Fibroblast of pulmonary artery (primary cell): ENCODE measurements at regions not wholly inside any gene's neighbourhood (a gene's known extent, or its start where the extent isn't known, plus 50 kb on each side); places are given as distances from the start of the nearest gene placed in this dataset.

Source experiments
- DNase-seq: peaks from one replicate; pipeline ENCODE4 v3.0.0-alpha.2; 2010; ENCODE audit warnings: low read depth
- H3K4me3 ChIP-seq: replicated peaks from 2 replicates; pipeline ENCODE4 v1.5.1; 2011; ENCODE audit warnings: low read depth, mild to moderate bottlenecking, control low read depth, low read length, moderate library complexity
- TF ChIP-seq, protein P1 (sequence below): IDR thresholded peaks from 2 replicates; pipeline ENCODE4 v1.5.1; 2011; ENCODE audit warnings: mild to moderate bottlenecking, control low read depth, low read length, inconsistent platforms; ENCODE audit errors: missing control alignments

DNA sequence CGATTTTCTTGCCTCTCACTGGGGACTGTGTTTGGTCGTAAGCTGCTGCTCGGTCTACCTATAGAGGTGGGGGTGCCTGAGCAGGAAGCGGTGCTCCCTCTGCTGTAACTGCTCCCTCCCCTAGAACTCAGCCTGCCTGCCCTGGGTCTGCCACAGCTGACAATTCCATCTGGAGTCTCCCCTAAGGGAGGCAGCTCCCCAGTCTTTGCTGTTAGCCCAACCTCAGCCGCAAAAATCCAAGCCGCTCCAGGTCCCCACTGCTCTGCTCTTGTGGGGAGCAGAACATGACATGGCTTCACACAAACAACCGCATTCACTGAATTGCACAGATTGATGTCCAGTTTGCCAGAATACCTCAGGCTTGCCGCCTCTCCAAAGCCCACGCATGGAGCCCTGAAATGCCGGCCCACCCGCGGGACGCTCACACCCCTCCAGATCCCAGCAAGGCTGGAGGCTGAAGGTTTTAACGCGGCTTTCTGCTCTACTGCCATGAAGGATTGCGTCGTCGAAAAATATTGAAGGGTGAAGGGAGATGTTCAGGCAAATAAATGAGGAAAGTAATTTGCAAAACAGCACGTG is 221.5 kb upstream of the FOXF1 start:
- TF ChIP-seq, protein P1, sequence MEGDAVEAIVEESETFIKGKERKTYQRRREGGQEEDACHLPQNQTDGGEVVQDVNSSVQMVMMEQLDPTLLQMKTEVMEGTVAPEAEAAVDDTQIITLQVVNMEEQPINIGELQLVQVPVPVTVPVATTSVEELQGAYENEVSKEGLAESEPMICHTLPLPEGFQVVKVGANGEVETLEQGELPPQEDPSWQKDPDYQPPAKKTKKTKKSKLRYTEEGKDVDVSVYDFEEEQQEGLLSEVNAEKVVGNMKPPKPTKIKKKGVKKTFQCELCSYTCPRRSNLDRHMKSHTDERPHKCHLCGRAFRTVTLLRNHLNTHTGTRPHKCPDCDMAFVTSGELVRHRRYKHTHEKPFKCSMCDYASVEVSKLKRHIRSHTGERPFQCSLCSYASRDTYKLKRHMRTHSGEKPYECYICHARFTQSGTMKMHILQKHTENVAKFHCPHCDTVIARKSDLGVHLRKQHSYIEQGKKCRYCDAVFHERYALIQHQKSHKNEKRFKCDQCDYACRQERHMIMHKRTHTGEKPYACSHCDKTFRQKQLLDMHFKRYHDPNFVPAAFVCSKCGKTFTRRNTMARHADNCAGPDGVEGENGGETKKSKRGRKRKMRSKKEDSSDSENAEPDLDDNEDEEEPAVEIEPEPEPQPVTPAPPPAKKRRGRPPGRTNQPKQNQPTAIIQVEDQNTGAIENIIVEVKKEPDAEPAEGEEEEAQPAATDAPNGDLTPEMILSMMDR: no peak
- H3K4me3 ChIP-seq: no peak overlapping the region
- no peak for DNase-seq

DNA sequence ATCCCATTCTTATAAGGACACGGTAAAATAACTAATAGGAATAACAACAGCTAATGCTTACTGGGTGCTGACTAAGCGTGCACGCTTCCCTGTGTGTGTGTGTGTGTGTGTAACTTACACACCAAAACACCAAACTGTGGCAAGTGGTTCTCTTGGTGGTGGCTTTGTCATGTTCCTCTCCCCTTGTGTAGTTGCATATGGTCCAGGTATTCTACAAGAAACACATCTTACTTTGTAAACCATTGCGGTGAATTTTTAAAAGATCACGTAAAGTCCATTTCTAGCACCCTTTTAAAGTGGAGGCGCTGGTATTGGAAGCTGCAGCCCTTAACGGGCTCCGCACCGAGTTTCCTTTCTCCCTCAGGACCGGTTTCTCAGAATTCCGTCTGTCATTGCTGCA is 221.0 kb upstream of the FOXF1 start:
- TF ChIP-seq, protein P1: no peak
- no peak for DNase-seq

DNA sequence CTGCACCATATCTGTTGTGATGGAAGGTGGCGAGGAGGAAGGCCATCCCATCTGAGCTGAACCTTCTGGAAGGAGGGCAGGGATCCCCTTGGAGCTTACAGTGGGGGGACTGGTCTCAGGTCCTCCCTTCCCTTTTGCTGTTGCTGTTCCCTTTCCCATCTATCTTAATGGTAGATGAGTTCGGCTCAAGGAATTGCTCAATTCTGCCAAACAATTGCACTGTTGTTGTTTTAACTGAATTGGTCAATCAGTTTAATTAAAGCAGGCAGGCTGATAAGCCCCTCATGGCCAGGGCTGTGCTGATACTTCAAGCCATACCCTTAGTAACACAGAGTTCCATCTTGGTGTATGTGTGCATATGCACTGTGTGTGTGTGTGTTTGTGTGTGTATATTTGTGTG is 220.4 kb upstream of the FOXF1 start:
- DNase-seq: no peak
- TF ChIP-seq, protein P1: no peak
- no peak overlapping the region for H3K4me3 ChIP-seq

More for the DNA sequence above, 221.0 kb upstream of the FOXF1 start:
- no peak overlapping the region for H3K4me3 ChIP-seq

DNA sequence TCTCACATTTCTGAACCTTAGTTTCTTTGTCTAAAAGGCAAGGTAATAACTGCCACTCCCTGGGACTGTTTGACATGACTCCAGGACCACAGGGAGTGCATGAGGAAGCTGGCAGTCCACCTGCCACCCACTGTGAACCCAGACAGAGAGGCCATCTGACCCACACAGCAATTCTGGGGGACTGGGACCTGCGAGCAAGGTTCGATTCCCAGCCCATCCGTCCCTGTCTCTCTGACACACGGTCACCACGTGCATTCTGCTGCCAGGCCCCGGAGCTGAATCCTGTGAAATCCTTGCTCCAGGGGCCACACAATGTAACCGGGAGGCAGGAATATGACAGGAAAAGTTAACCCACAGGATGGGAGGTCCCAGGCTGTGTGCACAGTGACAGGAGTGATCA is 218.8 kb upstream of the FOXF1 start:
- TF ChIP-seq, protein P1: no peak
- H3K4me3 ChIP-seq: no peak overlapping the region
- no peak for DNase-seq

DNA sequence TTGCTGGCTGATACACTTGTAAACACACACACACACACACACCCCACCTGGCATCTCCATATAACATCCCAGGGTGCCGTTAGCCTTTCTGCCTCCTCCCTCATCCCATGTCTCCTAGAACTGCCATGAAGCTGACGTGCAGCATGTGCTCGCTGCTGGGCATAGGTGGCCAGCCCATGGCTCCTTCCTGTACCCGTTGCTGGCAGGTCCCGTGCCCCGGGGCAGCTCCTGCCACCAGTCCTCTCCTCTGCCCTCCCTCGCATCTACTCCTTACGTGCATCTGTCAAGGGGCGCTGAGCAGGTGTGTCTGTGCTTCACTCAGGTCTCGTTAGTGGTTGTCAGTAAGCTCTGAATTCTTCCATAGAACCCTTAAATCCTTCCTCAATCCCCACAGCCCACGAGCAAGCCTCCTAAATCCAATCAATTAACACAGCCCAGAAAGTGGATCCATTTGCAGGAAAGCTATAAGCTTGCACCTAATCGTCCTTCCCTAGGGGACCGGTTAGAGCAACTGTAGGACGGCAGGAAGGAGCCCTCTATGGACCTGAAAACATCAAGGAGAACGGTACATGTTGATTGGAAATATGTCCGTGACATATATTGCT is 218.1 kb upstream of the FOXF1 start:
- TF ChIP-seq, protein P1: no peak

DNA sequence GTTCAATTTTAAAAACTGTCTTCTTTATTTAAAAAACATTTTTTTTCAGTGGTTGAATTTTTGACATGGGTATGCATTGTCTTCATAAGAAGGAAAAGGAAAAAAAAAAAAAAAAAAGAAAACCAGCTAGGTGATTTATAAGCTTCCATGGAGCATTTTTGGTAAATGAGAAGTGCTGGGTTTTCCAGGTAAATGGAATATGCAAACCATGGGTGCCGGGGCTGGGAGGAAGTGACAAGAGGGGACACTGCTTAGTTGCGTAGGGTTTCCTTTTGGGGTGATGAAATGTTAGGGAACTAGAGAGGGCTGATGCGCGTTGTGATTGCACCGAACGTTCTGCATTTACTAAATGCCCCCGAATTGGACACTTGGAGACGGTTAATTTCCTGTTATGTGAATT is 217.4 kb upstream of the FOXF1 start:
- TF ChIP-seq, protein P1: no peak
- no peak for DNase-seq
- H3K4me3 ChIP-seq: no peak overlapping the region

More for the DNA sequence above, 218.1 kb upstream of the FOXF1 start:
- H3K4me3 ChIP-seq: no peak overlapping the region
- DNase-seq: no peak

DNA sequence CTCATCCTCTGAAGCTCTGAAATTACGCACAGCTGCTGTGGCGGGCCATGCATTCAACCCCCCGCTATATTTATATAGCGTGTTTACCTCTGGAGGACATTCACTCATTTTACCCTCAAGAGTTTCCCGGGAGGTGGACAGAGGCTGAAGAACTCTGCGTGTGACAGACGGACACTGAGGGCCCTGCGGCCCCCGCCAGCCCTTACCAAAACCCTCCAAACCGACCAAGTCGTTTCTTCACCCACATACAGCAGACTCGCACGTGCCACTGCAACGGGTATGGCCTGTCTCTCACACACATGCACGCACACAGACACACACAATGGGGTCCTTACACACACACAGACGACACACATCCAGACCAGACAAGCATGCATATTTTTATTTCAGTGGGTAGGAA is 216.4 kb upstream of the FOXF1 start:
- no peak overlapping the region for H3K4me3 ChIP-seq
- TF ChIP-seq, protein P1: no peak
- DNase-seq: no peak
